Stimulated activated CD4-positive, alpha-beta T cell treated with anti-CD3 and anti-CD28 coated beads, Interleukin-15, amount 100 ng/mL, for 24 hours (primary cell): ENCODE measurements at regions not wholly inside any gene's neighbourhood (a gene's known extent, or its start where the extent isn't known, plus 50 kb on each side); places are given as distances from the start of the nearest gene placed in this dataset.

Experiments used
- DNase-seq: peaks from one replicate; pipeline ENCODE4 v3.0.0-alpha.2; 2020

DNA sequence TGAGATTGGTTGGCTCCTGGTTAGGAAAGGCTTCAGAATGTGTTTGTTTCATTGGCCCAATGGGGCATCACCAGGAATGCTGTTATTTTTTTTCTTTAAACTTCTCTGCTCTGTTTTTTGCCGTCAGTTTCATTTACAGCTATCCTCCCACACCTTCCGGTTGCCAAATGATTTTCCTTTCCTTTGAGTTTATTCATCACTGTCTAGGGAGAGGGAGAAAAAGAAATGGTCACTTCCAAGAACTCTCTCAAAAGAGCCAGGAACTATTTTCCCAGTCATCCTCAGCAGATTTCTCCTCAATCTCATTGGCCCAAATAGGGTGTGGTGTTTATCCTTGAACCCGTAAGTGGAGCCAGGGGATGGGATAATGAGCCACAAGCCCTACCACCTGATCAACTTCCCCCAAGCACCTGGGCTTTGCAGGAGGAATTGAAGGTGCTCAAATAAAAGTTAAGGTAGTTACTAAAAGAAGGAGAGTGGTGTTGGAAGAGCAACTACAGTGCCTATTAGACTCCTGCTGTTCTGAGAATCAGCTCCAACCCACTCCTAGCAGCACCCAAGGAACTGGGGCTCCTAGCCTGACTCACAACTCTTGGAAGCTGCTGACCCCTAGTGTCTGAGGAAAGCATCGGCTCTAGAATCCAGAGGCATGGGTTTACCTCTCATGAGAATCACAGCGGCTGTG is 183.8 kb upstream of the IL12A start:
- peak; percentile 43 for DNase-seq

DNA sequence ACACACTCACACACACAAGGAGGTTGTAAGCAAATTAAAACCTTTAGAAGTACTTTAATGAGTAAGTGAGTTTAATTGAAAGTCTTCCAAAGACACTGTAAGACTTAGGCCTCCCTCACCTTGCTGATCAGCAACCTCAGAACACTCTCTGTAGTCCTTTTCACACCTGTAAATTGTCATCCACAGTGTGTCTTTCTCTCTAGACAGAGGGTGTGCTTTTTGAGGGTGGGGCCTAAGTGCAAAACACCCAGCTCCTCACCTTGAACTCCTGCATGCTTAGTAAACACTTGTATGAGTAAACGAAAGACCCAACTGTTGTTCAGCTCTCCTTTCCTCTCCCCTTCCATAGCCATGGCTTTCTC is 183.2 kb upstream of the IL12A start:
- DNase-seq: no peak

DNA sequence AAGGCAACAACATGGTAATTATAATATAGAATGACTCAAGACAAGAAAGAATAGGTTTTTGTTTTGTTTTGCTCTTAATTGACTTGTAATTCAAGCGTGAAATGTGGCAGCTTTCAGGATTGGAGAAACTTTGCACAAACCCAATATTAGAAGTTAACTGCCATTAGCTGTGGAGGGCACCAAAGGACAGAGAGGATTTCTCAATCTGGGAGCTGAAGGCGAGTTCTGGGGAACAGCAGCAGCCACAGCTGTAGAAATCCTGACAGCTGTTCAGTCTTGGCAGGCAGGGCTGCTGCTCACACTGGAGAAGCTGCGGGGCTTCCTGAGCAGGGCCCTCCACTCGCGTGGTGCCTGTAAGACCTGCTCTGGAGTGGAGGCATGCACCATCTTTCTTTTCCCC is 182.2 kb upstream of the IL12A start:
- DNase-seq: no peak

DNA sequence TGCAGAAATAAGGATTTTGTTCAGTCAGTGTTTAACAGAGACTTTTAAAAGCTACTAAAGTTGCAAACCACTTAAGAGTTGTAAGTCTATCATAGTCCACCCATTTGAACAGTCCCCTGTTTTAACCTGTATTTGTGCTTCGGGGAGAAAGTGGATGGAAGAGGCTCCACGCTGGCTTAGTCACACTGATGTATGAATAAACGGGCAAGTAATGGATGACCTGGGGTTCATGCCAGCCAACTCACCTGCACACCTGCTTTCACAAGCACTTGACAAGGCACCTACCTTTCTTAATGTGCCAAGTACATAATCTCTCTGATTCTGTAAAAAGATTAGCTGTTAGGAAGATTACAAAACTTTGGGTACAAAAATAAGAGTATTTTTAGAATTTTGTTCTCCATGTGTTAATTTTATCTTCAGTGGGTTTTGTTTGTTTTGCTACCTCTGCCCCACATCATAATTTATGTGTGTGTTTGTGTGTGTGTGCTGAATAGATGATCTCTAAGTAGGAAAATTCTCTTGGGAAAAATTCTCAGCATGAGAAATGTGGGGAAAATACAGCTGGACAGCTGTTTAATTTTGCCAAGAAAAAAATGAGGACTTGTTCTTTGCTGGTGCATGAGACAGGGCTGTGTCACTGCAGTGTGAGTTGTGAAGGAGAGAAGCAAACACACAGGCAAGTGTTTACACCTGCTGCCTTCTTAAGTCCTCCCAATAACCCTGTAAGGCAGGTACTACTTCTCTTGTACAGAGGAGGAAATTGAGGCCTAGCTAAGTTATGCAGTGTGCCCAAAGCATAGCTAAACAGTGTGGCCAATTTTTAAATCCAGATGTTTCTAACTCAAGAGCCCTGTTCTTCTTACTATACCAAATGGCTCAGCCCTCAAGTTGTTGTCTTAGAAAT is 181.2 kb upstream of the IL12A start:
- DNase-seq: no peak

DNA sequence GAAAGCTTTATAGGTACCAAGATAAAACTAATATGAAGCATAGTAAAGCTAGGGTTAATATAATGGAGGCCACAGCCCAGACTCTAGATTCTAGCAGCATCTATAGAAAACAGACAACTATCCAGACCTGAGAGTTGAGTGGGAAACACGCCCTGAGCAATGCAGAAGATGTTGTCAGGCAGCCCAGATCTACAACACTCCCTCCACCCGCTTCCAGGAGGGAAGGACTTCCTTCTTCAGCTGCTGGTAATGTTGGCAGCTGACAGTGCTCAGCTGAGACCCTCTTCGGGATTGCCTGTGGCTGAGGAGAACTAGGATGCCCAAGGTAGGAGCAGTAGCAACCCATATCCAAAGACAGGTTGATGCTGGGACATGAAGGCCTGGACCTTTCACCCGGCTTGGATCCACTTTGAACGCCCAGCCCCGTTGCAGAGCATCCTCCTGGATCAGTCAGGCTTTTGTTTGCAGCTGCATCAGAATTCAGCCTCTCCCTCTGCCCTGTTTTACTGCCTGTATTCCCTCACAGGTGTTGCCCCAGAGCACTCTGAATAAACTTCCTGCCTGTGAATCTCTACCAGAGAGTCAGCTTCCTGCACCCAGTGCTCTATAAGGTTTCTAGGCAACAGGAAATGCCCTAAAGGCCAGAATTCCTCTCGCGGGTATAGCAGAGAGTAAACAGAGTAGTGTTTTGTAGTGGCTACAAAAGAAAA is 174.7 kb upstream of the IL12A start:
- no peak for DNase-seq

DNA sequence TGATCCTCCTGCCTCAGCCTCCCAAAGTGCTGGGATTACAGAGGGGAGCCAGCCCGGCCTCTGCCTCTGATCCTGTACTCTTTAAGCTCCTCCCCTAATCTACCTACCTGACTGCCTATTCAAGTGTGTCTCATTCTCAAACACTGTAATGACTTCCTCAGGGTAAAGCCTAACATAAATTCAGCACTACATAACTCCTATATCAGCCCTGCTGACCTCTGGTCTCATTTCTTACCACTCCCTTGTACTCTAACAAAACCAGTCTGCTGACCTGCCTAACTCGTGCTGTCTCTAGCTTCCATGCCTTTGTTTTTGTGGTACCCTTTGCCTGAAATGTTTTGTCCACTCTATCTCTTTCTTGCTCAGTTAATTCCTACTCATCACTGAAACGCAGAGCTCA is 172.1 kb upstream of the IL12A start:
- DNase-seq: no peak

DNA sequence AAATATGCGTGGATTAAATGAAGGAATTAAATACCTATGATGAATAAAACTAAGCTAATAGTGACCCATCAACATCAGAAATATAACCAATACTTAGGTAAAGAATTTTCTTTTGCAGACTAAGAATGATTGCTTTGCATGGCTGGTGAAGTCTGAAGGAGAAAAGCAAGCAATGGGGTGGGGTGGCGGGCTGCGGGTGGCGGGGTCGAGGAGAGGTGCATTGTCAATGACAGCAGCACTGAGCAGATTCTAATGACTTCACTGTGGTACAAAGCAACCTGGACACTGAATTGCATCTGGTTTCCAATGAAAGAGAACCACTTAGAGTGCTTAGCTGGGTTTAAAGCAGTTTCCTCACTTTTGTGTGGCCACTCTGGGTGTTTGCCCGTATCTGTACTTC is 171.5 kb upstream of the IL12A start:
- no peak for DNase-seq

DNA sequence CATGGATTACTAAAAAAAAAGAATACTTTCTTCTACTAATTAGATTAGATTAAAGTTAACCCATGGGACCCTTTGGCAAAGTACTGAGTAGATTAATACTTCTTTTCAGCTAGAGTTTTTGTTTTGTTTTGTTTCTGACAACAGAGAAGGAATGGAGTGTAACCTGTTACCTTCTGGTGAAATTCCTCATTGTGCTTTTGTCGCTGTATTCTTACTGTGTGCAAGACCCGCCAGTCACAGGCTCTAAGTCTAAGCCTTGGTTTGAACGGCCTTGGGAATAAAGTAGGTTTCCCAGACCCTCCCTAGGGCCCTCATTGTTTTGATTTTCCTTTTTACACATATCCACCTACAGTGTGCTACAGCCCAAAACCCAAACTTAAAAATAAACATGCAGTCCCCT is 171.1 kb upstream of the IL12A start:
- no peak for DNase-seq

DNA sequence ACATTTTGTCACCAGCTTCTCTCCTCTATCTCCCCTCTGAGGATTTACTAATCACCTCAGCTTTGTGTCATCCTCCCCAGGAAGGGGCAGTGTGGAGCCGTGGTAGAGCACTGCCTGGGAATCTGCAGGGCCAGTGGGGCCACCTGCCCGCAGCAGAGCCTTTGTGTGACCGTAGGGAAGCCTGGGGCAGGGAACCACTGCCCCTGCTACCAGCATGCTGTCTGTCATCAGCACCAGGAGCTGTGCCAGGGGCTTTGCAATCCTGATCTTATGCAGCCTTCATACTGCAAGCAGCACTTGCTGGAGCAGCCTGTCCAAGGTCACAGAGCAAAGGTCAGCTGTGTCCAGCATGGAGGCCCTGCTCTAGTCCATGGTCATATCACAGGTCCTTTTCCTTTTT is 170.2 kb upstream of the IL12A start:
- no peak for DNase-seq

DNA sequence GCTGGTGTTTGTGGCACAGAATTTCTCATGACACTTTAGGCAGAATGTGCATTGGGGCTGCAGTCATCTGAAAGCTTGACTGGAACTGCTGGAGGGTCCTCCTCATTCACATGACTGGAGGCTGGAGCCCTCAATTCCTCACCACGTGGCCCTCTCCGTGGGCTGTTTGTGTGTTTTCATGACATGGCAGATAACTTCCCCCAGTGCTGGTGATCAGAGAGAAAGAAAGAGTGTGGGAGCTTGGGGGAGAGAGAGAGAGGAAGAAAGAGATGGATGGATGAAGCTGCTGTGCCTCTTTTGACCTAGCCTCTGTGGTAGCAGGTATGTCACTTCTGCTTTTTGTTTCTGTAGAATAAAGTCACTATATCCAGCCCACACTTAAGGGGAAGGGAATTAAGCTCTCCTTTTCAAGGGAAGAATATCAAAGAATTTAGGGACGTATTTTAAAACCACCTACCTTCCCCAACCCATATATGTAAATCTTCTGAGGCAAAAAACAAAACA is 169.6 kb upstream of the IL12A start:
- no peak for DNase-seq

DNA sequence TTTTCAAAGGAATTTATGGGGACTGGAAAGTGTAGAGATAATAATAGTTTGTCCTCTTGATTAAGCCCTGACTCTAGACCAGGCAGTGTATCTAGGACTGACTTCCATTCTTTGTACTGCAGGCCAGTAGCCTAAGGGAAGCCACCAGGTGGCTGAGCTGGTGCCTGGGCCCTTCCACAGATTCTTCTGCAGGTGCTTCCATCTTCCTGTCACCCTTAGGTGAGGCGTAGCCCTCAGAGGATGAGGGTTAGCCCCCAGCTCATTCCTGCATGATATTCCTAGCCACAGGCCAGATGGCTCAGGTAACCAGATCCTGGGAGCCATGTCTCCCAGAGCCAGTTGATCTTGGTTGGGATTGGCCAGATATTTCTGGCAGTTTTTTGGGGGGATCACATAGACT is 169.0 kb upstream of the IL12A start:
- no peak for DNase-seq

DNA sequence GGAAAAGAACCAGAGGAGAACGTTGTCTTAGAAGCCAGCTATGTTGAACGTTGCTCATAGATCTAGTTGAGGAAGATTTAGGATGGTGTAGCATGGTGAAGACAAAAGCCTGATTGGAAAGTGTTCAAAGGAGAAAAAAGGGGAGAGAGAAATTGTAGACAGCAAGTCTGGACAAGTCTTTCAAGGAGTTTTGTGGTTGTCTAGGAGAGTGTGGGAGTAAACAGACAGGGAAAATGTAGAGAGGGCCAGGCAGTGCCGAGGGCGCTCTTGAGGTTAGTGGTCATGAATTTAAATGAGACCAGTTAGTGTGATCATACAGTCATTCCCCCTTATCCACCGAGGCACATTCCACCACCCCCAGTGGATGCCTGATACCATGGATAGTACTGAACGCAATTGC is 167.5 kb upstream of the IL12A start:
- DNase-seq: no peak

DNA sequence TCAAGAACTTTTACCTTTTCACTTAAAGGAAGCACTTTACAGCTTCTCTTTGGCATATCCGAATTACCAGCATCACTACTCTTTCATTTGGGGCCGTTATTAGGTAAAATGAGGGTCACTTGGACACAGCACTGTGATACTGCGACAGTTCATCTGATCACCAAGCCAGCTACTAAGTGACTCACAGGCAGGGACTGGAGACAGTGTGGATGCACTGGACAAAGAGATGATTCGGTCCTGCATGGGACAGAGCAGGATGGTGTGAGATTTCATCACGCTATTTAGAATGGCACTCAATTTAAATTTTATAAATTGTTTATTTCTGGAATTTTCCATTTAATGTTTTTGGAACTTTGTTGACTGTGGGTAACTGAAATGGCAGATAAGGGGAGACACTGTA is 166.9 kb upstream of the IL12A start:
- DNase-seq: no peak

DNA sequence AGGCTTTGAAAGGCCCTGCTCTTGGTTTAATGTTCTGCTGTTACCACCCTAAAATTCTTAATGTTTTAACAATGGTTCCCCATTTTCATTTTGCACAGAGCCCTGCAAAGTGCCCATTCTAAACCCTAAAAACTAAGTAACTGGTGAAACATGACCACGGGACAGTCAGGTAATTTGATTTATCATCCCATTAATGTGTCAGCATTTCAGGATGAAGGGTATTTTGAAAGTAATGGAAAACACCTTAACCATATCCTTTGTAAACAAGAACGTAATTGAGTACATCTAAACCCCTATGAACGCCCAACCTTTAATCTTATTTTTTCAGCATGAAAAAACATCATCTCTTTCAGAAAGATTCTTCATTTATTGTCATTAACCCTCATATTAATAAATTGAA is 164.9 kb upstream of the IL12A start:
- no peak for DNase-seq

DNA sequence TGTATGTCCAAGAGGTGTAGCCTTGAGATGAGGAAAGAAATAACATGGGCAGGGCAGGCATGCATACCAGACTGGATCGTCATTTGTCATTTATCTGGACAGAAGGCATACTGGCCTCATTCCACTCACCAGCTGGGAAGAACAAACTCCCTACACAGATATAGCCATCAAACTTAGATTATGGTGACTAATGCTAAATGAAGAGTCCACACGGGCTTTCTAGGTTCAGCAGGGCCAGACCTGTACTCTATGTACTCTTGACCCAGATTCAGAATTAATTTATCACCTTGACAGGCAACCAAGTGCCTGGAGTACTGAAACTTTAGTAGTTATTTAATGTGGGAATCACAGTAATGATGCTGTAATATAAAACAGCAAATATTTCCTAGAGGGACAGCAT is 164.3 kb upstream of the IL12A start:
- DNase-seq: no peak

DNA sequence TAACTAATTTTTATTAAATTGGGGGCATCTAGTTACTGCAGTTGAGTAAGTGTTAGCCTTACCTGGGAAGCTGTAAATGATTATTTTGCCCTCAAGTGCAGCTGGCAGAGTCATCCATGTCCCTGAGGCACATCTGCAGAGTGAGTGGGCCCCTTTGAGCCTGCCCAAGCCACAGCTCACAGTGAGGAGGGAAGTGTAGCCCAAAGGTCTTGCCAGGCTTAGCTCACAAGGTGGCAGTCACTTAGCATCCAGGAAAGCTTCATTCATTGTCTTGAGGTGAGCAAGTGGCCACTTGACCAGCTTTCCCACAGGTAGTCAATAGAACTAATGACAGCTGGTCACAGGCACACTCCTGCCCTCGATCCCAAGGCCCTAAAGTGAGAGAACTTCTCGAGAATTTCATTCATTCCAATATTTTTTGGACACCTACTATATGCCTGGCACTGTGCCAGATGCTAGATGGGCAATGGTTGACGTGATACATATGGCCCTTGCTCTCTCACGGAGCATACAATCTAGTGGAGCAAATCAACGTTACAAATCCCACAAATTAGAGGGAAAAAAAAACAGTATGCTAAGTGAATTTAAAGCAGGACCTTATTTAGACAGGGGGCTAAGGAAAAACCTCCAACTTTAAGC is 163.3 kb upstream of the IL12A start:
- DNase-seq: no peak

DNA sequence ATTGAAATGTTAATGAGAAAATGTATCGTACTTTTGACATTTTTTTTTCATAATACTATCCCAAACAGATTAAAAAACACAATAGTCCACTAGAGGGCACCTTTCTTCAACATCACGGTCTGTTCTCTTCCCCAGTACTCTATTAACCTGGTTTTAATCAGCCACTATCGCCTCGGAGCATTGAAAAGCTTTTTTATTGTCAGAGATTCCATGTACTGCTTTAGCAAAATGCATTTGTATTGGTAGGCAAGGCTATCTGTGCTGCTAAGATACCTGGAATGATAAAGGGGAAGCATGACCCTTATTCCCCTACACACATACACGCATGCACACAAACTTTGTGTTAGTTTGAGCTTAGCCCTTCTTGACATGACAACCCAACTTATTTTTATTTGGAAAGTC is 160.1 kb upstream of the IL12A start:
- no peak for DNase-seq

DNA sequence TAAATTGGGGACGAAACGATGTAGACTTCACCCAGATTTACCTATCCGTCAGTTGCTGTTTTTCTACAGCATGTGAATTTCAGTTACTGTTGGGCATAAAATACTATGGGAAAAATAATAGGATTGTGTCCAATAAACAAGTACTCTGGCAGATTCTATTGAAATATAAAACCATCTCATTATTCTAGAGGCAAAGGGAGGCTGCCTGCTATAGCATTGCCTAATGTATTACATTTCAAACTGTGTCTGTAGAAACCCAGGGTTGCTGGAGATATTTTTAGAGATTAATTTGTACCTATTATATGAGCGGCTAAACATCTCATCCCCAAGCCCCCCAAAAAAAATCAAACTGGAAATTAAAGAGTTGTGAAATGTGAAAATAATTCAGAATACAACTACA is 159.6 kb upstream of the IL12A start:
- no peak for DNase-seq

DNA sequence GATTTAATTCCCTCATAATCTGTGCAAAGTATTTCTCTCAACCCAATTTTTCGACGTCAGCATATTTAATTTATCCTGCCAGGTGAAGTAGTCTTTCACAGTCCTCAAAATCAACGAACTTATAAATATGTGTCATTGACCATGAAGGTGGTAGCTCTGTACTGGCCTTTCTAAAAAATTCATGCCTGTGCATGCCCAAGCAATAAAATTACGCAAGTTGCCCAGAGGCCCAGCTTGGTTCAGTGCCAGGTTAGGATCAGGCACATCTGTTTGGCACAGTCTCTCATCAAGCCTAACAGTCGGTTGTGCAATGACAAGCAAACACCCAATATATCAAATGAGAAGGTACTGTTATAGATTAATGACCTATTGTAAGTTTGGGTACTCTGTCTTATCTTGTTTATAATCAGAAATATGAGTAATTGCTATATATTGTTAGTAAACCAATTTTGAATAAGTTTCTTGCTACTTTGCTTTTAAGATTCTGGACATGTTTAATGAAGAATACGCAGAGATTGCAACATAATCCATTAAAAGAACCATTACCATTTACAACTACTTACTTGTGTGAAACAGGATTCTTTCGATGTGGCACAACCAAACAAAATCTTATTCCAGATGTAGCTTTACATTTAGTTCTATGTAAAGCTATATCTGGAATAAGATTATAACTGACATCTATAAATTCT is 159.0 kb upstream of the IL12A start:
- no peak for DNase-seq

DNA sequence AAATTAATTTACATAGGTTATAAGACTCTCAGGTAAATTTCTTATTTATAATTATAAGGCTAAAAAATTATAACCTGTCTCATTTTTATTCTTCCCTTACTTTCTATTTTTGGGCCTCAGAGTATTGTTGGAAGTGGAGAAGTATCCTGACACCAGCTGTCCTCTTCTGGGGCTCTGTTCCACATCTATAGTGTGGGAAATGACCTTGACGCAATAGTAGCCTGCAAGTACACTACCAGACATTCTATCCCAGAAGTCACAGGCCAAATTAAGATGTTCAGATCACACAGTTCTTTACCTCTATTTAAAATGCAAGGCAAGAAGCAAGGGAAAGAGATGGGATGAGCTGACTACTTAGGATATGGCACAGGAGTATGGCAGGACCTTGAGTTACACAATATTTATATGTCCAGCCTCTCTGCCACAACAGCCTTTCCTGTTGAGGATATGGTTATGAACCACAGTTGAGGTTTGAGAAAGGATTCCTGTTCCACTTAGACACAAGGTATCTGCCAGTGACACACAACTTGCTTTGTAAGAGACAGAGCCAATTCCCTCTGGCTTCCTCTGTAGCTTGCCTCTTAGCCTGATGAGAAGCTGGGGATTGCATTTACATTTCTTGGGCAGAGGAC is 158.0 kb upstream of the IL12A start:
- no peak for DNase-seq

DNA sequence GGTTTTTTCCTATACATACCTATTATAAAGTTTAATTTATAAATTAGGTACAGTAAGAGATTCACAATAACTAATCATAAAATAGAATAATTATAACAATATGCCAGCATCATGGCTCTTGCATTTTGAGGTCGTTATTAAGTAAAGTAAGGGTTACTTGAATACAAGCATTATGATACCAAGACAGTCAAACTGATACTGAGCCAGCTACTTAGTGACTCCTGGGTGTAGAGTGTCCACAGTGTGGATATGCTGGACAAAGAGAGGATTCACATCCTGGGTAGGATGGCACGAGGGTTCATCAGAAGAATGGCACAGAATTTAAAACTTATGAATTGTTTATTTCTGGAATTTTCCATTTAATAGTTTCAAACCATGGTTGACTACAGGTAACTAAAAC is 157.2 kb upstream of the IL12A start:
- DNase-seq: no peak

DNA sequence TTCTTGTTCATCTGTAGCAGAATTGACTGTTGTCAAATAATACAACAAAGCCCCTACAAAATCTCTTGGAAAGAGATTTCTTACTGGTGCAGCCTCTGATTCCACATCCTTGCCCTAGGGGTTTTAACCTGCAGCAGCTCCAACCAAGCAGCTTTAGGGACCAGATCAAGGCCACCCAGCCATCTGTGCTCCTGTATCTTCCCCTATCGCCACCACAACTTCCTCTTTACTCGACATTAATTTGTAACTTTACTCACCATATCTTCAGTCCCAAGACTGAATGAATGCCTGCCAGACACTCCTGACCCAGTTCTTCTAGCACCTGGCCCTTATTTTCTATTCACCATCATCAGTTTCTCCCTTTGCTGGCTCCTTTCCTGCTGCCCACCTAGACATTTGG is 156.6 kb upstream of the IL12A start:
- no peak for DNase-seq
